HCT116 (cell line): ENCODE measurements at regions not wholly inside any gene's neighbourhood (a gene's known extent, or its start where the extent isn't known, plus 50 kb on each side); places are given as distances from the start of the nearest gene placed in this dataset.

Experiments used
- ATAC-seq: fragments of 200-7000 bp; cut with Tn5 transposase; 2 replicates; pipeline ENCODE4 v1.9.1; 2020; ENCODE audit warnings: mild to moderate bottlenecking, moderate library complexity
- BruUV-seq: library from RNA; stranded (reverse); fragments of 400-500 nt; replicated peaks from 2 replicates; lab custom pipeline; 2021; lab: Mats Ljungman, UMichigan
- CTCF ChIA-PET: fragments of 300-600 bp; sonication (Branson Sonifier 250); formaldehyde crosslinking; loops from one replicate; lab custom pipeline; 2021; ENCODE audit warnings: antibody characterized with exemption; lab: Charles Lee
- POLR2A ChIA-PET: fragments of 300-600, 350-600 bp; sonication (Branson Sonifier 250); formaldehyde crosslinking; loops from one replicate; lab custom pipeline; 2021; ENCODE audit warnings: antibody characterized with exemption; lab: Charles Lee
- RAD21 ChIA-PET, 2 experiments: fragments of 300-600 bp; sonication (Branson Sonifier 250); formaldehyde crosslinking; loops; one replicate each; lab custom pipeline; 2023; ENCODE audit warnings: low total read pairs in 2 of 2; ENCODE audit not compliant: uncharacterized antibody in 2 of 2, unreplicated experiment in 2 of 2, low non-redundant PET in 1 of 2; lab: Charles Lee
- DNase-seq: peaks from one replicate; pipeline ENCODE4 v3.0.0-alpha.2; 2010; ENCODE audit warnings: low read depth, low spot score
- H2AFZ ChIP-seq: fragments of 200-600 bp; shearing (Covaris generic), sonication (generic); 2 replicates; pipeline ENCODE4 v1.6.1; 2017; ENCODE audit warnings: low read depth, mixed run types, mixed read lengths, antibody characterized with exemption, low read length; ENCODE audit not compliant: poor library complexity, severe bottlenecking
- H3K27ac ChIP-seq: 2 replicates; pipeline ENCODE4 v1.5.1; 2012; ENCODE audit warnings: low read depth, low read length
- H3K27me3 ChIP-seq: fragments of 200-600 bp; sonication (generic); 2 replicates; pipeline ENCODE4 v1.6.1; 2016; ENCODE audit warnings: mixed run types, low read length, mixed read lengths; ENCODE audit not compliant: insufficient read depth
- H3K36me3 ChIP-seq, 2 experiments: fragments of 200-500 bp in 1 of 2; fragments of 200-600 bp in 1 of 2; sonication (Bioruptor generic) in 1 of 2; sonication (generic) in 1 of 2; 2 replicates each; pipeline versions ENCODE4 v1.5.1 to v1.6.1; 2014 to 2016; ENCODE audit warnings: low read length in 2 of 2, inconsistent platforms in 1 of 2, mixed read lengths in 1 of 2, mixed run types in 1 of 2; ENCODE audit not compliant: insufficient read depth in 2 of 2, control insufficient read depth in 1 of 2
- H3K4me1 ChIP-seq, 2 experiments: fragments of 200-600 bp in 1 of 2; sonication (generic) in 1 of 2; 2 replicates each; pipeline versions ENCODE4 v1.5.1 to v1.6.1; 2012 to 2017; ENCODE audit warnings: low read length in 2 of 2, inconsistent platforms in 1 of 2, mild to moderate bottlenecking in 1 of 2, mixed read lengths in 1 of 2, mixed run types in 1 of 2, moderate library complexity in 1 of 2; ENCODE audit not compliant: insufficient read depth in 2 of 2, control insufficient read depth in 1 of 2
- H3K4me2 ChIP-seq: fragments of 200-600 bp; sonication (generic); 2 replicates; pipeline ENCODE4 v1.6.1; 2017; ENCODE audit warnings: mixed run types, low read length, mixed read lengths
- H3K4me3 ChIP-seq, 2 experiments: fragments of 200-600 bp in 1 of 2; sonication (generic) in 1 of 2; replicated peaks in 1 of 2; 2 replicates each; pipeline ENCODE4 v1.5.1; 2011 to 2016; ENCODE audit warnings: low read length in 2 of 2, control low read depth in 1 of 2, low read depth in 1 of 2, mild to moderate bottlenecking in 1 of 2, mixed read lengths in 1 of 2, mixed run types in 1 of 2
- H3K79me2 ChIP-seq: fragments of 200-600 bp; sonication (generic); 2 replicates; pipeline ENCODE4 v1.6.1; 2017; ENCODE audit warnings: mild to moderate bottlenecking, mixed run types, low read length, moderate library complexity, mixed read lengths; ENCODE audit not compliant: insufficient read depth
- H3K9ac ChIP-seq: fragments of 200-600 bp; sonication (generic); 2 replicates; pipeline ENCODE4 v1.6.1; 2016; ENCODE audit warnings: low read length, mixed read lengths
- H3K9me2 ChIP-seq: fragments of 200-600 bp; sonication (generic), shearing (Covaris generic); 2 replicates; pipeline ENCODE4 v1.6.1; 2017; ENCODE audit warnings: mixed run types, mild to moderate bottlenecking, moderate library complexity; ENCODE audit not compliant: insufficient read depth
- H3K9me3 ChIP-seq, 2 experiments: fragments of 200-500 bp in 1 of 2; fragments of 200-600 bp in 1 of 2; sonication (Bioruptor generic) in 1 of 2; sonication (generic) in 1 of 2; 2 replicates each; pipeline ENCODE4 v1.6.1; 2014 to 2017; ENCODE audit warnings: low read length in 2 of 2, mixed read lengths in 2 of 2, inconsistent platforms in 1 of 2, low read depth in 1 of 2, mild to moderate bottlenecking in 1 of 2, mixed run types in 1 of 2, moderate library complexity in 1 of 2; ENCODE audit not compliant: control insufficient read depth in 1 of 2, insufficient read depth in 1 of 2
- H4K20me1 ChIP-seq: fragments of 200-600 bp; sonication (generic), shearing (Covaris generic); 2 replicates; pipeline ENCODE4 v1.6.1; 2017; ENCODE audit warnings: mixed run types, mild to moderate bottlenecking, moderate library complexity; ENCODE audit not compliant: insufficient read depth
- CBX3 ChIP-seq: IDR thresholded peaks from 2 replicates; pipeline ENCODE4 v1.6.1; 2012; ENCODE audit warnings: low read depth
- ELF1 ChIP-seq: IDR thresholded peaks from 2 replicates; pipeline ENCODE4 v1.6.1; 2012; ENCODE audit warnings: low read depth, borderline replicate concordance
- EZH2 ChIP-seq: fragments of 200-600 bp; sonication (generic); IDR thresholded peaks from 2 replicates; pipeline ENCODE4 v1.6.1; 2017; ENCODE audit warnings: antibody characterized with exemption, mixed run types
- FOSL1 ChIP-seq: IDR thresholded peaks from 2 replicates; pipeline ENCODE4 v1.6.1; 2012; ENCODE audit warnings: low read depth
- YY1 ChIP-seq: IDR thresholded peaks from 2 replicates; pipeline ENCODE4 v1.6.1; 2011; ENCODE audit warnings: low read length, low read depth, moderate library complexity, mild to moderate bottlenecking; ENCODE audit not compliant: insufficient replicate concordance; ENCODE audit errors: extremely low read depth
- ZFX ChIP-seq: fragments of 450-650 bp; IDR thresholded peaks from 2 replicates; pipeline ENCODE4 v1.6.1; 2017
- ZNF274 ChIP-seq: fragments of 200-500 bp; sonication (Bioruptor generic); IDR thresholded peaks from 2 replicates; pipeline ENCODE4 v1.6.1; 2014; ENCODE audit warnings: mild to moderate bottlenecking, low read depth, low read length, inconsistent platforms
- intact Hi-C: fragments of 100-400 bp; cut with micrococcal nuclease; formaldehyde crosslinking; loops from 2 replicates; pipeline ENCODE4 v1.10.0; 2022

DNA sequence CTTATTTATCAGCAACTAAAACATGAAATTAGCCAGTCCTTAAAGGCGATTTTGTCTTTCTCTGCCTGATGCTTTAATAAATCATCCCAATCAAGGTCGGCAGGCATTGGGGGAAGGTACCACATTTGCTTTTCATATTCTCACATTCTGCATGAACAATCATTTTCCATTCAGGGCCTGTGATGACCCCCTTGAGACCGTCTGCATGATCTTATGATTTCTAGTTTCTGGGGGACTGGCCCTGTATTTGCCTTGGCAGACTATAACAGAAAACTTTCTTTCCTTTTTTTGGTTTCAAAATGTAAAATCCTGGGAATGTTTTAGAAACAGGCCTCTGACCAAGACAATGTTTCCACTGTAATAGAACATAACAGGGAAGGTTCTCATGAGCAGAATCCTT lies 296.8 kb downstream of the IDS start:
- Histone ChIP-seq H3K9me3 (no peaks in the 10 kb centered on the region), H3K36me3 (no peaks in the 10 kb centered on the region), H3K4me3 (no peak overlapping the region), H3K4me1 (no peaks in the 10 kb centered on the region), H3K9me2 (no peaks in the 10 kb centered on the region), H3K79me2 (no peaks in the 10 kb centered on the region), H3K4me2 (no peak overlapping the region), H2AFZ (no peak overlapping the region), H3K9ac (no peak overlapping the region), H4K20me1 (no peaks in the 10 kb centered on the region), H3K27me3 (no peaks in the 10 kb centered on the region), H3K27ac (no peak overlapping the region)
- intact Hi-C loops = no loop called here
- BruUV-seq = no TSS peak
- RAD21 ChIA-PET = no interaction called here
- ATAC-seq (no peak), DNase-seq (no peak)
- POLR2A ChIA-PET = no interaction called here
- CTCF ChIA-PET = no interaction called here
- TF ChIP-seq EZH2 (no peak), ZNF274 (no peak), YY1 (no peak)

GRCh38 chrX:149207518-149207917 lies 297.6 kb downstream of the IDS start:
- Histone ChIP-seq H3K4me1 (no peaks in the 10 kb centered on the region), H4K20me1 (no peaks in the 10 kb centered on the region), H3K36me3 (no peaks in the 10 kb centered on the region), H3K4me3 (no peak overlapping the region), H3K9ac (no peak overlapping the region), H3K9me2 (no peaks in the 10 kb centered on the region), H3K4me2 (no peak overlapping the region), H3K27ac (no peak overlapping the region), H3K27me3 (no peaks in the 10 kb centered on the region), H3K9me3 (no peaks in the 10 kb centered on the region), H2AFZ (no peak overlapping the region), H3K79me2 (no peaks in the 10 kb centered on the region)
- no TSS peak for BruUV-seq
- ATAC-seq (no peak), DNase-seq (no peak)
- ChIA-PET RAD21 (no interaction called here), CTCF (no interaction called here), POLR2A (no interaction called here)
- intact Hi-C loops = no loop called here
- TF ChIP-seq ELF1 = no peak
- TF ChIP-seq CBX3 = no peak
- TF ChIP-seq ZFX = no peak
- no peak for TF ChIP-seq FOSL1
- TF ChIP-seq ZNF274 = no peak
